ENCODE measurements at regions not wholly inside any gene's neighbourhood (a gene's known extent, or its start where the extent isn't known, plus 50 kb on each side); places are given as distances from the start of the nearest gene placed in this dataset.

DNA sequence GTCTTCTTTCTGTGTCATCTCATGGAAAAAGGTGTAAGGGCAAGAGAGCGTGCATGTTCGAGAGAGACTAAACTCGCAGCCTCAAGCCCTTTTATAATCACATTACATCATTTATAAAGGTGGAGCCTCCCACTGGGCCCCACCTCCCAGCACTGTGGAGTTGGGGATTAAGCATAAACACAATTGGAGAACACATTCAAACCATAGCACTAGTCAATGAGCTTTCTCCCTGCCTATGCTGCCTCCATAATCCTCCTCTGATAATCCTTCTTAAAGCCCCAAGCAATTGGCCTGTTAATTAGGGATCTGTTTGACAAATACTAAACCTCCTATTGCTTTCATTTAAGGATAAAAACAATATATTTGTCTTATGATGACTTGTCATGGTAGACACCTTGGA is 99.6 kb downstream of the NMUR2 start:
- TF ChIP-seq POLR2A (IDR thresholded peaks at IDR 0.05): no peak
- TF ChIP-seq, protein P1, sequence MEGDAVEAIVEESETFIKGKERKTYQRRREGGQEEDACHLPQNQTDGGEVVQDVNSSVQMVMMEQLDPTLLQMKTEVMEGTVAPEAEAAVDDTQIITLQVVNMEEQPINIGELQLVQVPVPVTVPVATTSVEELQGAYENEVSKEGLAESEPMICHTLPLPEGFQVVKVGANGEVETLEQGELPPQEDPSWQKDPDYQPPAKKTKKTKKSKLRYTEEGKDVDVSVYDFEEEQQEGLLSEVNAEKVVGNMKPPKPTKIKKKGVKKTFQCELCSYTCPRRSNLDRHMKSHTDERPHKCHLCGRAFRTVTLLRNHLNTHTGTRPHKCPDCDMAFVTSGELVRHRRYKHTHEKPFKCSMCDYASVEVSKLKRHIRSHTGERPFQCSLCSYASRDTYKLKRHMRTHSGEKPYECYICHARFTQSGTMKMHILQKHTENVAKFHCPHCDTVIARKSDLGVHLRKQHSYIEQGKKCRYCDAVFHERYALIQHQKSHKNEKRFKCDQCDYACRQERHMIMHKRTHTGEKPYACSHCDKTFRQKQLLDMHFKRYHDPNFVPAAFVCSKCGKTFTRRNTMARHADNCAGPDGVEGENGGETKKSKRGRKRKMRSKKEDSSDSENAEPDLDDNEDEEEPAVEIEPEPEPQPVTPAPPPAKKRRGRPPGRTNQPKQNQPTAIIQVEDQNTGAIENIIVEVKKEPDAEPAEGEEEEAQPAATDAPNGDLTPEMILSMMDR (IDR thresholded peaks at IDR 0.05): no peak

Data from esophagus squamous epithelium (tissue), 4 donors.